Left cardiac atrium (tissue), 4 donors: ENCODE measurements at regions not wholly inside any gene's neighbourhood (a gene's known extent, or its start where the extent isn't known, plus 50 kb on each side); places are given as distances from the start of the nearest gene placed in this dataset.

Source experiments
- ATAC-seq, 2 donors: fragments of 200-7000 bp; cut with Tn5 transposase; one replicate each; pipeline ENCODE4 v1.9.1; 2020; ENCODE audit warnings: mild to moderate bottlenecking in 2 of 2, moderate library complexity in 2 of 2
- DNase-seq: peaks from one replicate; pipeline ENCODE4 v3.0.0-alpha.2; 2020
- intact Hi-C, 2 donors: fragments of 100-400 bp; cut with DNase I; formaldehyde crosslinking; loops; one replicate each; pipeline versions ENCODE4 v1.14.1 to v1.15.1; 2022 to 2023
- donor health status: DM: no; HTN: yes; CAD: no.
- donor health status: DM: no; HTN: yes; CAD: no; lungs with severe emphysema.
- donor health status: DM: yes; HTN: yes; CAD: no.
- donor health status: Dilated cardiomyopathy.

GRCh38 chr2:129443235-129443864 lies 536.1 kb upstream of the RAB6C start:
- intact Hi-C loops = no loop called here
- no peak for DNase-seq
- ATAC-seq = no peak

GRCh38 chr2:129443865-129444739 lies 535.4 kb upstream of the RAB6C start:
- ATAC-seq (no peak), DNase-seq (no peak)
- intact Hi-C loops = no loop called here

GRCh38 chr2:129444751-129445150 lies 534.7 kb upstream of the RAB6C start:
- DNase-seq (no peak), ATAC-seq (no peak)
- intact Hi-C loops = no loop called here

- DNase-seq = no peak
- intact Hi-C loops = no loop called here
- ATAC-seq = no peak
These were observed 522.8 kb upstream of the RAB6C start for GRCh38 chr2:129456691-129457090.

- DNase-seq (no peak), ATAC-seq (no peak)
- intact Hi-C loops = no loop called here
These were observed 522.1 kb upstream of the RAB6C start for GRCh38 chr2:129457277-129457818.

GRCh38 chr2:129458006-129458405 lies 521.5 kb upstream of the RAB6C start:
- no peak for DNase-seq
- no peak for ATAC-seq
- intact Hi-C loops = no loop called here

- intact Hi-C loops = no loop called here
- ATAC-seq (no peak), DNase-seq (no peak)
These were observed 521.0 kb upstream of the RAB6C start for GRCh38 chr2:129458436-129458835.

GRCh38 chr2:129459200-129459876 lies 520.1 kb upstream of the RAB6C start:
- intact Hi-C loops = no loop called here
- no peak for ATAC-seq
- DNase-seq = no peak

- ATAC-seq (no peak), DNase-seq (no peak)
- intact Hi-C loops = no loop called here
These were observed 519.6 kb upstream of the RAB6C start for GRCh38 chr2:129459881-129460280.

- intact Hi-C loops = no loop called here
- DNase-seq (no peak), ATAC-seq (no peak)
These were observed 518.9 kb upstream of the RAB6C start for GRCh38 chr2:129460299-129461198.

- DNase-seq (no peak), ATAC-seq (no peak)
- intact Hi-C loops = no loop called here
These were observed 517.1 kb upstream of the RAB6C start for GRCh38 chr2:129462349-129462748.

GRCh38 chr2:129462967-129463366 lies 516.5 kb upstream of the RAB6C start:
- ATAC-seq = no peak
- DNase-seq = no peak
- intact Hi-C loops = no loop called here

- DNase-seq = no peak
- no peak for ATAC-seq
- intact Hi-C loops = no loop called here
These were observed 515.4 kb upstream of the RAB6C start for GRCh38 chr2:129464036-129464435.

- ATAC-seq = no peak
- intact Hi-C loops = no loop called here
- no peak for DNase-seq
These were observed 514.8 kb upstream of the RAB6C start for GRCh38 chr2:129464631-129465030.

GRCh38 chr2:129465045-129465444 lies 514.4 kb upstream of the RAB6C start:
- DNase-seq (no peak), ATAC-seq (no peak)
- intact Hi-C loops = no loop called here

GRCh38 chr2:129466389-129466788 lies 513.1 kb upstream of the RAB6C start:
- intact Hi-C loops = no loop called here
- ATAC-seq (no peak), DNase-seq (no peak)

GRCh38 chr2:129467012-129467779 lies 512.3 kb upstream of the RAB6C start:
- DNase-seq = no peak
- intact Hi-C loops = no loop called here
- no peak for ATAC-seq

- intact Hi-C loops = no loop called here
These were observed 511.5 kb upstream of the RAB6C start for GRCh38 chr2:129467941-129468340.

More at GRCh38 chr2:129467941-129468340, 511.5 kb upstream of the RAB6C start:
- no peak for ATAC-seq
- DNase-seq = no peak
